HG03520 (cell line): ENCODE measurements at regions not wholly inside any gene's neighbourhood (a gene's known extent, or its start where the extent isn't known, plus 50 kb on each side); places are given as distances from the start of the nearest gene placed in this dataset.

ENCODE experiments used
- ATAC-seq: cut with Tn5 transposase; IDR thresholded peaks from one replicate; pipeline ENCODE4 v1.9.1; 2021; ENCODE audit warnings: mild to moderate bottlenecking, moderate library complexity; ENCODE audit not compliant: unreplicated experiment

DNA sequence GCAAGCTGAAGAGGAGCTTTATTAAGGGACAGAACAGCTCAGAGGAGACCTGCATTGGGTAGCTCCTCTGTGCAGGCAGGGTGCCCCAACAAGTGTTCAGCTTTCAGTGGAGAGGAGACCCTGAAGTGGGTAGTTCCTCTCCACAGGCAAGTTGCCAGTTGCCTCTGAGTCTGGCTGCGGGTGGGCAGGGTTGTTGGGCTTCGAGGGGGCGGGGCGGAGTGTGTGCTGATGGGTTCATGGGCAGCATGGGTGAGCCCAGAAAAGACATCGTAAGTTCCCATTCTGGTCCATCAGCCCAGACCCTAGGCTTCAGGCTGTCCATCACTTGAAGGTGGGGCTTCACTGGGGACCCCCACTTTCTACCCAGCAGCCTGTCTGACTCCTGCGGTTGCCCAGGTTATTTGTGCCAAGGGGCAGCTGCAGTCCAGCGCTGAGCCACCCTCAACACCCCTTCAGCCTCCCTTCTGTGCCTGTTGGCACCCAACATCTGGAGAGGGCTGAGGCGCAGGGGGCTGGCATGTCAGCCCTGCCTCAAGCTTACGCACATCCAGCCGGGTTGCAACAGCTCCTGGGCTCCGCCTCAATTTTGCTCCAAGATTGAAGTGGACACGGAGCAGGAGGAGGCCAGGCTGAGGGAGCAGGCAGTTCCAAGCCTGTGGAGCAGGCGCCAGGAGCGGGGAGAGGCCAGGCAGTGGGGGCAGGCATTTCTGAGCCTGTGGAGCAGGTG, 350.5 kb upstream of the PCDH20 start:
- no peak for ATAC-seq

DNA sequence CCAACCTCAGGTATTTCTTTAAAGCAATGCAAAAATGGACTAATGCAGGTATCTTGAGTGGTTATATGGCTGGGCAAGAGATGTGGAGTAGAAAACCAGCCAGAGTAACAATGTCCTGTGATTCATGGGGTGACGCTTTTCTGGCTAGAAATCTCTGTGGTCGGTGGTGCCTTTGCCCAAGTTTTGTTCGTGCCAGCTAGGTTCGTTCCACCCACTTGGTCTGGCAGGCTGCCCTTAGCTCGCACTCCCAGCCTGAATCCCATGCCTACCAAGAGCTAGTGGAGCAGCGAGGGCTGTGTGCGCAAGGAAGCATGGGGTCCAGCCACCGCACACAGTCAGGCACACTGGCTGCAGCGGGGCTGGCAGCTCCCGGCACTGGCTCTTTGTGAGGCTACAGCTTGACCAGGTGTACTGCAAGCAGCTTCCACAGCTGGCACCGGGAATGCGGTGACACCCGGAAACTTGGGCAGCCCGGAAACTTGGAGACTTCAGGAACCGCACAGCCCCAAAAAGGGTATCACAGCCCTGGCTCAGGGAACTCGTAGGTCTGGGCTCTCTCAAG, 349.6 kb upstream of the PCDH20 start:
- no peak for ATAC-seq

DNA sequence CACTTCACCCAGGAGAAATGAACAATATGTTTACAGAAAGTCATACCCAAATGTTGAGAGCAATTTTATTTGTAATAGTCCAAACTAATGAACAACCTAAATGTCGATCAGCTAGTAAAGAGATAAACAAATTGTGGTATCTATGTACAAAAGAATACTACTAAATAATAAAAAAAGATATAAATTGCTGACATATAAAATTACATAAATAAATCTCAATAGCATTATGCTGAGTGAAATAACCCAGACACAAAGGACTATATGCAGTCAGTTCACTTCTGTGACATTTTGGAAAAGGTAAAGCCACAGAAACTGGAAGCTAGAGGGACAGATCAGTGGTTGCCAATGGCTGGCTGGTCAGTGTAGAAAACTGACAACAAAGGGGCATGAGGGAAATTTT, 346.0 kb upstream of the PCDH20 start:
- no peak for ATAC-seq

DNA sequence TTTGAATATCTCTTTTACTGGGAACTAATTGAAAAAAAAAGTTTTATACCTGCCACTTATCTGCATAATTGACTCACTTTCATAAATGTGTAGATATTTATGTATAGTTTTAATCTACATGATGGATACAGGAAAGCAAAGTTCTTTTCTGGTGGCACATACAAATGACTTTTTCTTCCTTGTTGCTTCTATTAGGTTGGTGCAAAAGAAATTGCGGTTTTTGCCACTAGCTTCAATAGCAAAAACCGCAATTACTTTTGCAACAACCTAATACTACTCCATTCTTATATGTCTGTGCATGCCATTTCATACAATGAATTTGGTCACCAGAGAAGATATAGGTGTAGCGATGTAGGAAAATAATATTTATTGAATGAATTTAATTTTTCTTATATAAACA, 344.5 kb upstream of the PCDH20 start:
- ATAC-seq = no peak

- ATAC-seq = no peak
Observed at GRCh38 chr13:61756031-61756430, 340.4 kb upstream of the PCDH20 start.

- no peak for ATAC-seq
Observed at GRCh38 chr13:61751039-61751438, 335.4 kb upstream of the PCDH20 start.

- ATAC-seq = no peak
Observed at GRCh38 chr13:61738236-61738750, 322.6 kb upstream of the PCDH20 start.

GRCh38 chr13:61734683-61735082, 319.0 kb upstream of the PCDH20 start:
- ATAC-seq = no peak

GRCh38 chr13:61728471-61728870, 312.8 kb upstream of the PCDH20 start:
- no peak for ATAC-seq

GRCh38 chr13:61727767-61728166, 312.1 kb upstream of the PCDH20 start:
- ATAC-seq = no peak

DNA sequence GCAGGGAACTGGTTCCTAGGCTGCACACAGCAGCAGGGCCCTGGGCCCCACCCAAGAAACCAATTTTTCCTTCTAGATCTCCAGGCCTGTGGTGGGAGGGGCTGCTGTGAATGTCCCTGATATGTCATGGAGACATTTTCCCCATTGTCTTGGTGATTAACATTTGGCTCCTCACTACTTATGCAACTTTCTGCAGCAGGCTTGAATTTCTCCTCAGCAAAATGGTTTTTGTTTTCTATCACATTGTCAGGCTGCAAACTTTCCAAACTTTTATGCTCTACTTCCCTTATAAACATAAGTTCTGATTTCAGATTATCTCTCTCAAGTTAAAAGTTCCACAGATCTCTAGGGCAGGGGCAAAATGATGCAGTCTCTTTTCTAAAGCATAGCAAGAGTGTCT, 310.2 kb upstream of the PCDH20 start:
- no peak for ATAC-seq

DNA sequence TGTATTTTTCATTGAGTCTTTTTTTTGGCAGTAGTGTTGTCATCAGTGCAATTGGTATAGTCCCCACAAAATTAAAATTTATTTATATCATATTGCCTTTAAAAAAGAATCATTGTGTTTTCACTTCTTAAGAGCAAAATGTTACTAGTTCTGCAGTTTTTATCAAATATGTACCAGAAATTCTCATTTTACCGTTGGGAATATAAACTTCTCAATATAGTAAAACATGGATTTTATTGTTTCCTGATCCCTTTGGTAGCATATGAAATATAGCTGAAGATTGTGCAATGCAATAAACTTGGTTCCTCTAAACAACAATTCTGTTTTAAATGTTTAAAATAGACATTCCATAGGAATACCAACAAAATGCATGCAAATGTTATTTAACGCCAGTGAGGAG, 306.5 kb upstream of the PCDH20 start:
- ATAC-seq = no peak

- ATAC-seq = no peak
Observed at GRCh38 chr13:61712621-61713020, 297.0 kb upstream of the PCDH20 start.

DNA sequence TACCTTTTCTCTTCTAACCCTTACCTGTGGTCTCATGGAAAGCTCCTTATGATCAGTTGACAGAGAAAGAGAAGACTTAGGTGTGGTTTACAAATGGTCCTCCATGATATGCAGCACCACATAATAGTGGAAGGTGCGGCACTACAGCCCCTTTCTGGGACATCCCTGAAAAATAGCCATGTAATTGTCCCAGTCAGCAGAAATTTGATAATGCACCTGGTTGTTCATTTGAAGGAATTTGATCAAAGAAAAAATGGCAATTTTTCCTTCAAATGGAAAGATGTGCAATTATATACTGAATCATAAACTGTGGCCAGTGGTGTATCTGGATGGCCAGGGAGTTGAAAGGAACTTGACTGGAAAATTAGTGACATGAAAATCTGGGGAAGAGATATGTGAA, 293.6 kb upstream of the PCDH20 start:
- ATAC-seq = no peak

DNA sequence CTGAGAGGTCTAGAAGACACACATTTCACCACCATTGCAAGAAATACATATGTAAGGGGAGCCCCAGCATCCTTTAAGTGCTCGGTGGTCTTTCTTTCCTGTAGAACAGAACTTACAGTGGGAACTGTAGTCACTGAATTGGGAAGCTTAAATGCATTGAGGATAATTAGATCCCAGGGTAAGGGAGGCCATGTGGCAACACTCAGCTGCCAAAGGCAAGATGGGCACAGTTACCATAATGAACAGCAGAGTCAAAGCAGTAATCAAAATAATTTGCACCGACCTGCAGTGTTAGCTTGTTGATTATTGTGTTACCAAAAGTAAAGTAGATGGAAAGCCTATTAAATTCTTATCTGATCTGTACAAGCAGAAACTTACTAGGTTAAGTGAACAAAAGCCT, 291.2 kb upstream of the PCDH20 start:
- no peak for ATAC-seq

DNA sequence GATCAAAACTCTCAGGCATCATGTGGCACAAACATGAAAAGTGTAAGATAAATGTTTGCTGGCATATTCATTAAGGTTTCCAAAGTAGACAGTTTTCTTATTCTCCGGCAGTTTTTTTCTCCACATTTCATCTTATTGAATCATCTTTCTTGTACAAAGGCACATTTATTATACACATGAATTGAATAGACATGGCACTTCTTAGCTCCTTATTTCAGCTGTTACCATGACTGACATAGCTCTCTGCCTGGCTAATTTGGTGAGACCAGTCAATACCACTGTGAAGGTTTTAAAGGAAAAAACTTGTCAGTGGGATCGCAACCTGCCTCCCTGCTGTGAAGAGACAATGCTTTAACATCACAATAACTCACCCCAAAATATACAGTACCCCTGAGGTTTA, 285.0 kb upstream of the PCDH20 start:
- ATAC-seq = no peak

DNA sequence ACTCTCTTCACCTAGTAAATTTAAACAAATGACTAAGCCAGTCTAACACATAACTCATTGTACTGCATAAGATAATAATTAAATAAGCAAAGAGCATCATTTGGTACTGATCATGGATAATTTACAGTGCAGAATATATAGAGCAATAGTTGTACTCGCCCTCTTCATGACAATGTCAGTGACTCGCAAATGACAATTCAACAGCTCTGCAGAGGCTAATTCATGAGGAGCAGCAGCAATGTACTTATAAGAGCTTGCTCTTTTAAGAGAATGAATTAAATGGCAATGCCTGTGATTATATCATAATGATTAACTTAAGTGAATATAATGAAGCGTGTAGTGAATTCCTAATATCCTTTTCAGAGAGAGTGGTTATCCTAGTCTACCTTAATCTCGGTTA, 284.5 kb upstream of the PCDH20 start:
- no peak for ATAC-seq

DNA sequence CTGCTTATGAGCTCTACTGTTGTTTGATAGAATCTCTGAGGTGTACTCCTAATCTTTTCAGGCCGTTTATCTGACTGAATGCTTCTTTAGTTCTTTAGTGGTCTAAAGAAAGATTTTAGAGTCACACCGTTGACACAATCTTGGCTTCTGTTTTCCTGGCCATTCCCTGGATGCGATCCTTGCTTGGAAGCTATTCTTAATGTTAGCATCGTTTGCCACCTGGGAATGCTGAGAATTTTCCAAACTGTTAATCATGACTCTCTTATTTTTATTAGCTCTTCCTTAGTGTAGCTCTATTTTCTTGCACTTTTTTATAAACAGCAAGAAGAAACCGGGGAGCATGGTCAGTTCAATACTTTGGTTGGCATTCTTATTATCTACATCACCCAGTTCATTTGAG, 281.0 kb upstream of the PCDH20 start:
- ATAC-seq = no peak

DNA sequence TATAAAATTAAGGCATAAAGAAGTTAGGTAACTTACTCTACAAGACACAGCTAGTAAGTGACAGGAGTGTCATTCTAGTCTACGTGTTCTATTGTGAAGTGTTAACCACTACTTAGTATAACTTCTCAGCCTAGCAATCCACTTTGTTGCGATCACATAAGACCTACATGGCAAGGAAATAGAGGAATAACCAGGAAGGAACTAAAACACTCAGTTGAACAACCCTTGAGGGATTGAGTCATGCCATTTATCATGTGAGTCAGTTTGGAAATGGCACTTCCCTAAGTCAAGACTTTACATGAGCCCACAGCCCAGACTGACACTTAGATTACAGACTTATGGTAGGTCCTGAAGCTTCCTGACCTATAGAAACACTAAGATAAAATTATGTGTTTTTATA, 279.5 kb upstream of the PCDH20 start:
- no peak for ATAC-seq

- ATAC-seq = no peak
Observed at GRCh38 chr13:61692691-61693090, 277.0 kb upstream of the PCDH20 start.

- no peak for ATAC-seq
Observed at GRCh38 chr13:61685682-61686012, 270.0 kb upstream of the PCDH20 start.

DNA sequence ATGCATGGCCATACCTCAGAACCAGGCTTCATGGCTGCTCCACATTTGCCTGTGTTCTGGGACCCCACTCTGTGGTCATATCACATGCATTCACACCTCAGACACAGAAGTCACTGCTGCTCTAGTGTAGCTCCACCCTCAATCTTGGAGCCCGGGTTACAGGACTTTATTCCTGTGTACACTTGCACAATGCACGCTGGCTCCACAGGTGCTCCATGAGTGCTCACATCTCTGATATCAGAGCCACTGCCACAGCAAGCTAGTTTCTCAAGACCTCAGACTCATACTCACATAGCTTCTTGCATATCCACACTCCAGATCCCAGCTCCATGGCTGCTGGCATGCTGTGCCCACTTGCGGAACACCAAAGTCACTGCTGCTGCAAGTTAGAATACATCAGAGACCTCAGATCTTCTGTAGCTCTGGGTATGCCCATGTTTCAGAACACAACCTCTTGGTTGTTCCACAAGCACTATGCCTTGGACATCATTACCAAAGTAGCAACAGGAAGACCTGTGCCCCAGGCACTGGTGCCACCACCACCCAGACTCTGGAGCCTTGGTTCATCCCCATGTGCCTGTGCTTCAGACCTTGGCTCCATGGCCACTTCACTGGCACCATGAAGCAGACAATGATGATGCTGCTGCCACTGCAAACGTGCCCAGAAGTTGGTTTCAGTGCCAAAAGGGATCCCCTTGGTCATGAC, 269.5 kb upstream of the PCDH20 start:
- no peak for ATAC-seq
